GM18519 (cell line): ENCODE measurements at regions not wholly inside any gene's neighbourhood (a gene's known extent, or its start where the extent isn't known, plus 50 kb on each side); places are given as distances from the start of the nearest gene placed in this dataset.
"Not testable (repeated sequence)": the region's sequence is repeated elsewhere in the genome, so short reads cannot be mapped to it uniquely, and the experiment has no call there.

Source experiments
- ATAC-seq: cut with Tn5 transposase; IDR thresholded peaks from one replicate; pipeline ENCODE4 v1.9.1; 2021; ENCODE audit warnings: mild to moderate bottlenecking, moderate library complexity; ENCODE audit not compliant: unreplicated experiment, low FRiP score

DNA sequence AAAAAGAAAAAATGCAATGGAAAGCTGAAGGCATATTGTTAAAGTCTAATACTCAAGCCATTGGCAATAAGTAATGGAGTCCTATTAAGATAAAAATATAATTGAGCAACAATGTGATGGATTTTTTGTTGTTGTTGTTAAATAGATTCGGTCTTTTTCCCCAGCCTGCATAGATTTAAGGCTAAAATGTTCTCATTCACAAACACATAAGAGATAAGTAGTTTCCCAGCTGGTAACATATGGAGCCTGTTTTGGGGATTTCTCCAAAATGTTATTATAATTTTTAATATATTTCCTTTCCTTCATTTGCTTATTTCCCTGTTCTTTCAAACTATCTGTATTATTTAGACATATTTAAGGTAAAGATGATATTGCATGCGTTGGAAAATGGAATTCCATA, 1149.1 kb upstream of the PRR20A start:
- ATAC-seq, result no peak

DNA sequence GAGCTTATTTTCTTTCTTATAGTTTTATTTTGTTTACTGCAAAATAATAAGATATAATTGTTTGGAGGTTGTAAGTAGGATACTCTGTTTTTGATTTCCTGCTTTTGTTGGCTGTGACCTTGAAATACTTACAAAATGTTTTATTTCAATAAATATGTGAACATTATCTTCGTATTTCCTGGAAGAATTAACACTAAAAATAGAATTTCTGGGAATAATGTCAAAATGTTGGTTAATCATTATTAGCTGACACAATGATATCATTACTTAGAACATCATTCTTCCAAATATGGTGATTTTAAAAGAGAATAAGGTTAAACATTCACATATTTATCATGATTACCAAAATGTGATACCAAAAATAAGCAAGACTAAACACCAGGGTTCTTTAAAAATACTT, 1148.6 kb upstream of the PRR20A start:
- no peak for ATAC-seq

DNA sequence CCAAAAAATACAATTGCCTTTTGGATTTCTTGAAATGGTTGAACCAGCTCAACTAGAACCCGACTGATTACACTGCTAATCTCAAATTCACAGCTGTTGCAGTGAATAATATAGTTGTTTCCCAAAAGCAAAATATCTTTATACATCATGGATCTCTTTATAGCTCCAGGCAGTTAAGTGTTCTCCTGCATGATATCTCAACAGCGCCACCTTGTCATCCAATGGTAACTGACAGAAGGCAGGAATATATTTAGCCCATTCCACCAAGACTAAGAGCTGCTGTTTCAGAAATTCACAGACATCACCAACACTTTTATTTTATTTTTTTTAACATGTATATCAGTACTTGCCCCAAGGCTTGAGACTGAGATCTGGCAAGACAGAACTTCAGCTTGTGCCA, 1141.0 kb upstream of the PRR20A start:
- ATAC-seq, result no peak

DNA sequence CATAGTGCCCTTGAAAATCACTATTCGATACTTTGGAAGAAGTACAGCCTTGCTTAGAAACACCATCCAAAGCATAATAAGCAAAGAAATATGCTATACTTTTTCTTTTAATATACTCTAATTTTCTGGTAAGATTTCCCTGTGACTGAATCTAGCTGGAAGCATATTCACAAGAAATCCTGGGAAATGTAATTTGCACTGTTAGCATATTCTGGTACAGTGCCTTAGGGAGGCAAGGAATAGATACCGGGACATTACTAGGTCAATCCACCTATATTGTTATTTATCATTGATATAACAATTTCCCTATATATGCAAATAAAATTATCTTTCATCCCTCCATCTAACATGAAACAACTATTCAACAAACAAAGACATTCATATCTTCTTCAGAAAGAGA, 1131.3 kb upstream of the PRR20A start:
- no peak for ATAC-seq

DNA sequence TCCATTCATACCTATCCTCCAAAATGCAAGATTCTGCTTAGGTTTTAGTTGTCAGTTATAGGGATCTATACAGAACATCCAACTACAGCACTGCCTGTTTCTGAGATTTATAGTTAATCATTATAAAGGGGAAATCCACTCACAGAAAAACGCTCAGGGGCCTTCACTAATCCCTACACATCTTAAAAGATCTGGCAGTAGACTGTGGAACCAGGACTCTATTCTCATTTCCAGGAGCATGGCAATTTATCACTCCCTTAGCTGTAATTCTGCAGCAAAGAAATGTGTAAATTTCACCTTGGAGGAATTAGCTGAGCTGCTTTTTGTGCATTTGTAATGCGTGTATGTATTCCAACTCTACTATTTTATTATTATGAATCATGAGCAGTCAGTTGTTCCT, 1128.1 kb upstream of the PRR20A start:
- no peak for ATAC-seq

DNA sequence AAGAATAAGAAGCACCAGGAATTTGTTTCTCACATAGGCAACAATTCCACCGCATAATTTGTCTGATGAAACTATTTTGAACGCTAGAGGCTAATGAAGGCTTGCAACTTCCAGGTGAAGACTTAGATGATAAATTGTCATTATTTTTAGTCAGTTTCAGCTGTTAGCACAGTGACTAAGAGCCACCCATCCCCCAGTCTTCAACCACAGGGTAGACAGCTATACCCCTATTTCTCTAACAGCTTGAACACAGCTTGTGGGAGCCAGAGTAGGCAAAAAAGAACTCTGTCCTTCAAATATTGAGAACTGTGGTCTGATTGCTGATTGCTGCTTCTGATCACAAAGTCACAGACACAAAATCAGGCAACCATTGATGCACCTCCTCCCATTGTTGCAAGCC, 1124.8 kb upstream of the PRR20A start:
- no peak for ATAC-seq

DNA sequence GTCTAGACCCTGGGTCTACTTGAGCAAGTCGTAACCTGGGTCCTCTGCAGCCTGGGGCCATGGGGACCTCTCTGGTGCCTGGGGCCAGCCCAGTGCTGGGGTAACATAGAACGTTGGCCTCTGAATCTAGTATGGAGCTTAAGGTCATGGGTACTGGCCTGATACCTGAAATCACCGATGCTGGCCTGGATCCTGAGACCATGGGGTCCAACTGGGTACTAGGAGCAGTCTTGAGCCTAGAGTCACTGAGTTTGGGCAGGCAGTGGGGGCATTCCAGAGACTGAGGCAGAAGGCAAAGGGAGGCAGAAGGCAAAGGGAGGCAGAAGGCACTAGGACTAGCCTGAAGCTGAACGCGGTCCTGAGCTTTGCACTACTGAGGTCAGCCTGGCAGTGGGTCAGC, 1121.1 kb upstream of the PRR20A start:
- no peak for ATAC-seq

DNA sequence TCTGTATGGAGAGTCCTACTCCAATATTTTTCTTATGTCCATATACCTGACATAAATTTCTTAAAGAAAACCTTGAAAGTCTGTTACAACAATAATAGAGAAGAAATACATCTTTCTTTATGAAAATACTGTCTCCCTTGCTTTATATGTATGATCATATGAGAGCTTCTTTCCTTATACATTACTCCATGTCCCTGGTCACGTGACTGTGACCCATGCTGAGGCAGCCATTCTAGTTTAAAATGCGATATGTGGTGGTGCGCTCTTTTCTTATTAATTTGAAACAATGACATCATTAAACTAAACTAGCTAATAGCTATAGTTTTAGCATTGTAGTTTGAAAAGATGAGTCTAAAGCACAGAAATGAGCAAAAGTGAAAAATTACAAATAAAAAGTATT, 1120.3 kb upstream of the PRR20A start:
- no peak for ATAC-seq

DNA sequence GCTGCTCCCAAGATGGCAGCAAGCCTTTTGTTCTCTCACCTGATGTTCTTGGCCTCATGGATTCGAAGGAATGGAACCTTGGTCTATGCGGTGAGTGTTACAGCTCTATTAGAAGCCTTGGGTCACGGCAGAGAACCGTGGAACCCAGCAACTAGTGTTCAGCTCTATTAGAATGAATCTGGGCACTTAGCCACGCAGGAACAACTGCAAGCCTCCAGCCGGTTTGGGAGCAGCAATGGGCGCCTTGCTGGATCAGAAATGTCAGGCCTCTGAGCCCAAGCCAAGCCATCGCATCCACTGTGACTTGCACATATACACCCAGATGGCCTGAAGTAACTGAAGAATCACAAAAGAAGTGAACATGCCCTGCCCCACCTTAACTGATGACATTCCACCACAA, 1100.7 kb upstream of the PRR20A start:
- ATAC-seq, result no peak

DNA sequence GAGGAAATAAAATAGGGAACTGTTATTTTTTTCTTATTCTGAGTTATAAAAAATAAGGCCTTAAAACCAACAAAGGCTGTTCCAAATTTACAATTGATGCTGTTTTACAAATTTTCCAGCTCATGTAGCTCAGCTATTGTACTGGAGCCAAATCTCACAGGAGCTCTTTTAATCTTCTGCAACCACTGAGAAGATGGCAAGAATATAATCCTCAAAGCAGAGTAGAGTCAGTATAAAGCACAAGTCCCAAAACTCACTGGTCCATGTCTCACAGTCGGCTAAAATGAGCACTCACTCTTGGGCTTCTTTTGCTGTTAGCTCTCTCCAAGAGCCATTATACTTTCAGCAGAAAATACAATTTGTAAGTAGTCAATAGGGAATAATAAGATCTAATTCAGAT, 1074.4 kb upstream of the PRR20A start:
- no peak for ATAC-seq

DNA sequence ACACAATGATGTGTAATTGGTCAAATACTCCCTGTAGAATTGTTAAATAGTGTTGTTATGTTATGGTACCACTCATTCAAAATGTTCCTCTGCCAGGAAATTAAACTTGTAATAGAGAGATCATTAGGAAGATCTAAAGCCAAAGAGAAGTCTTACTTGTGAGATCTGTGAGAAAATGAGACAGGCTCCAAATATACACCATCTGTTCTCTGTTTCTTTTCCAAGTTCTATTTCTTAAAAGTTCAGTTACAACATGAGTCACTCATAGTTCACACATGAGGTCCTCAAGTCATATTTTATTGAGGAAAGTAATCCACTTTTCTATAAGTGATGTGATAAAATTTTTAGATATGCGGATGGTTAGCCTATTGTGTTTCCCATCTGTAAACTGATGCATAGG, 1038.1 kb upstream of the PRR20A start:
- ATAC-seq, result no peak

DNA sequence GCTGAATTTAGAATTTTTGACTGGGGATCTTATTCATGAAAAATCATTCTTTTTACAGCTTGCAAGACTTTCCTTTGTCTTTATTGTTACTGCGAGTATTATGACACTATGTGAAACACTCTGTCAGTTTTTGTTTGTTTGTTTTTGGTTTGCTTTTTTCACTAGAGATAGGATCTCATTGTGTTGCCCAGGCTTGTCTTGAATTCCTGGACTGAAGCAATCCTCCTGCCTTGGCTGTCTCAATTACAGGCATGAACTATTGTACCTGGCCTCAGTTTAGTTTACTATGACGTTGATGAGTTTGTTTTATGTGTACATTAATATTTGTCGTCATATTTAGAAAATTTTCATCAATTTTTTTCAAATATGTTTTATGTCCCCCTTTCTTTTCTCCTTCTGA, 1030.0 kb upstream of the PRR20A start:
- ATAC-seq, result no peak

DNA sequence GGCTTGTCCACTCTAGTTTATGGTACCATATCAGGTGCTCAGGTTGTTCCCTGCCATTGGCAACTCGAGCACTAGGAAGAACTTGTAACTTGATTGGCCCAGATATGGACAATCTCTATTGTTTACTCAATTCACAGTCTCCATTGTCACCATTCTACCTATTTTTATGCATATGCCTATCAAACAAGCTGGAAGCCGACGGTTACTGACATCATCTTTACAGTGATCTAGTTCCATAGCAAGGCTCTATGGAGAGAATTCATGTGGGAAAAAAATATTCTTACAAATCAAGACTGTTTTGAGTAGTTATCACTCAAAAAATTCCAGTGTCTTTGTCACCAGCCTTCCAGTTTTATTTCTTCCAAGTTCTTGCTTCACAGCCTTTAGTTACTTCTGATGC, 1006.2 kb upstream of the PRR20A start:
- no peak for ATAC-seq

DNA sequence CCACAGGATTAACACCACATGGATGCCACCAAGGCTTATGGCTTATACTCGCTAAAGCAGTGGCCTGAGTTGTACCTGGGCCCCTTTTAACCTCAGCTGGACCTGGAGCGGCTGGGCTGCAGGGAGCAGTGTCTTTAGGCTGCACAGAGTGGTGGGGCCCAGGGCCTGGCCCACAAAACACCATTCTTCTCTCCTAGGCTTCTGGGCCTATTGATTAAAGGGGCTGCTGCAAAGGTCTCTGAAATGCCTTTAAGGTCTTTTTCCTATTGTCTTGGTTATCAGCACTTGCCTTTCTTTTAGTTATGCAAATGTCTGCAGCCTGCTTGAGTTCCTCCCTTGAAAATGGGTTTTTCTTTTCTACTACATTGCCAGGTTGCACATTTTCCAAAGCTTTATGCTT, 973.9 kb upstream of the PRR20A start:
- no peak for ATAC-seq

DNA sequence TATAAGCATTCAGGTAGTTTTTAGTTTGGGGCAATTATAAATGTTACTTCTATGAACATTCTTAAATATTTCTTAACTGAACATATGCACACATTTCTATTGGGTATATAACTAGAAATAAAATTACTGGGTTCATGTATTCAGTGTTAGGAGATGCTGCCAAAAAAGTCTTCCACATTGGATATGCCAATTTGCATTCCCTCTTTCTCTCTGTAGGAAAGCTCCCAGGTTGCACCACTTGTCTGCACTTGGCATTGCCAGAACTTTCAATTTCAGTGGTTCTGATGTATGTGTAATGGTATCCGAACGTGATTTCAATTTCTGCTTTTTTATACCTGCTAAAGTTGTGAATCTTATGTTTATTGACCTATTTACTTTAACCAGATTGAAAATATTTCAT, 972.1 kb upstream of the PRR20A start:
- no peak for ATAC-seq

DNA sequence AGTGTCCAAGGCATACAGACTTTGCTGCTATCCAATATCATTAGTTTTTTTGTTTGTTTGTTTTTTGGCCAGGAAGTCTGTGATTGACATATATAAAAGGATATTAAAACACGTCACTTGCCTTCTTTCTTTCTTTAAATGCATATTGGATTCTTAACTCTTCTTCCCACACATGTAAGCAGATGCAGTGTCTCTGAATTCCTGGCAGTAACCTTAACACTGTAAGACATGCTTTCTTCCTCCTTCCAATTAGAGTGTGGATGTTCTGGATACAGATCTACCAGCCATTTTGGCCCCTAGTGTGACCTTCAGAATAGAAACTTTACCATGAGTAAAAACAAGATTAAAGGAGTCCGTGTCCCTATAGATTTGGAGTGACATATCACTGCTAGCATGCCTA, 967.4 kb upstream of the PRR20A start:
- ATAC-seq, result no peak

DNA sequence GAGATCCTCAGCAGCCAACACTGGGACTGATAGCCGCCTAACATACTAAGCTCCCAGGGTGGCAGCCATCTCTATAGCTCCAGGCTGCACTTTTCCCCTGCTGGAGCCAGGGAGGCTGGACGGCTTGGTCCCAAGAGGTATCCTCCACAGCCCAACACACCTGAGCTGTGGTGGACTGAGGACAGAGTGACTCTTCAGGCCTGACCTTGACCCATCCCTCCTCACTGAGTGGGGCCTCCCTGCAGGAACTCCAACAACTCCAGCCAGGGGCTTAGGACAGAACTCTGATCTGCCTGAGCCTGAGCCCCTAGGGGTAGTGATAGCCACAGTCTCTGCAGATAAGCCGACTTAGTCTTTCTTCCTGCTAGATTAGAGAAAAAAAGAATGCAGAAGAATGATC, 958.1 kb upstream of the PRR20A start:
- no peak for ATAC-seq

DNA sequence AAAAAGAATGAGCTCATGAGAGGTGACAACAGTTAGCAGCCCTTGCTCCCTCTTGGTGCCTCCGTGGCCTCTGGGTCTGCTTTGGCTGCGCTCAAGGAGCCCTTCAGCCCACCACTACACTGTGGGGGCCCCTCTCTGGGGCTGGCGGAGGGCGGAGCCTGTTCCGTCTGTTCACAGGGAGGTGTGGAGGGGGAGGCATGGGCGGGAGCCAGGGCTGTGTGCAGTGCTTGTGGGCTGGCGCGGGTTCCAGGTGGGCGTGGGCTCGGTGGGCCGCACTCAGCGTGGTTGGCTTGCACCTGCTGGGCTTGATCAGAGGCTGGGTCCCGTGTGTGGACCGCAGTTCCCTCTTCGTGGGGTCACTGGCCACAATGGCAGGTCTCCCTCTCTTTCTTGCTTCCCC, 953.4 kb upstream of the PRR20A start:
- no peak for ATAC-seq

DNA sequence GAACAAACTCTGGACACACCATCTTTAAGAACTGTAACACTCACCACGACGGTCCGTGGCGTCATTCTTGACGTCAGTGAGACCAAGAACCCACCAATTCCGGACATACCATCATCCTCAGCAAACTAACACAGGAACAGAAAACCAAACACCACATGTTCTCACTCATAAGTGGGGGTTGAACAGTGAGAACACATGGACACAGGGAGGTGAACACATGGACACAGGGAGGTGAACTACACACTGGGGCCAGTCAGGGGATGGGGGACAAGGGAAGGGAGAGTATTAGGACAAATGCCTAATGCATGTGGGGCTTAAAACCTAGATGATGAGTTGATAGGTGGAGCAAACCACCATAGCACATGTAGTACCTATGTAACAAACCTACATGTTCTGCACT, 952.1 kb upstream of the PRR20A start:
- not testable (repeated sequence) for ATAC-seq

DNA sequence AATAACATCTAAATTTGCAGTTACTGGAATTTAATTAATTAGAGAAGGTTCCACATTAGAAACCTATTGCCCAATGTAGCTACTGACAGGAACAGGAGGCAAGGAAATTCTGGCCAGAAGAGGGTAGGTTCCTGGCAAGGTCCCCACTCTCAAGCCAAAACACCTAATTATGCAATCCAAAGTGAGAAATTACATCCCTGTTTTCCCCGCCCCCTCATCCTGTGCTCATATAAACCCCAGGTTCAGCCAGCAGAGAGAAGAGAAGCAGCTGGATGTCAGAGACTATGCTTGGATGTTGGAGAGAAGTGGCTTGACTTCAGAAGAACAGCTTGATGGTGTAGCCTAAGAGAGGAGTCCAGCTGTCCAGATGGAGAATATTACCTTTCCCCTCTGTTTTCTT, 951.3 kb upstream of the PRR20A start:
- no peak for ATAC-seq

DNA sequence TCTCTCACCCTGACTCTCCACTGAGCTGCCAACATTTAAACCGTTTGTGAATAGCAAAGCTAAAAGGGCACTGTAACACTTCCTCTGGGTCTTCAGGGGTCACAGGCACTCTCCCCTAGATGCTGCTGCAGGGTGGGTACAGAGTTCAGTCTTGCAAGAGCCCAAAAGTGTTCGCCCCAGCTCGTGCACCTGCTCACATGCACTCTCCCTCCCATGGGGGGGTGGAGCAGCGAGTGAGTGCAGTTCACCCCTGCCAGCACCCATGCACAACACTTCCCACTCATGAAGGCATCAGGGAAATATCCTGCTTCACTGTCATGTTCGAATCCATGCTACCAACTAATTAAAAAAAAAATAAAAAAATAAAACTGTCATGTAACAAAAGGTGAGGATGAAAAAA, 950.7 kb upstream of the PRR20A start:
- ATAC-seq, result no peak

DNA sequence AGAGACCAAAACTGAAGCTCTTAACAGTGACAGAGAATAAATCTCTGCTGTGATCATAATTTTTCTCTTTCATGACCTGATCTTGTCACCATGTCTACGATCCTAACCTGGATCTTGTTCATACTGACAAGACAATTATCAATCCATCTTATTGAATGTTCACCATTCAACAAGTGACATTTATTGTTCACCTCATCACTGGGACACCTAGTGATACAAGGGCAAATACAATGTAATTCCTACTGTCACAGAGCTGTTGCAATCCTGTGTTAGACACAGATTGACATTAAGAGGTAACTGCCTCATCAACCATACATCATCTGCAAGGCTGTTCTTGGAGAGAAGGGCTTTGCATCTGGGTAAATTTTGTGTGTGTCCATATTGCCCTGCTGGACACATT, 942.4 kb upstream of the PRR20A start:
- ATAC-seq, result no peak

DNA sequence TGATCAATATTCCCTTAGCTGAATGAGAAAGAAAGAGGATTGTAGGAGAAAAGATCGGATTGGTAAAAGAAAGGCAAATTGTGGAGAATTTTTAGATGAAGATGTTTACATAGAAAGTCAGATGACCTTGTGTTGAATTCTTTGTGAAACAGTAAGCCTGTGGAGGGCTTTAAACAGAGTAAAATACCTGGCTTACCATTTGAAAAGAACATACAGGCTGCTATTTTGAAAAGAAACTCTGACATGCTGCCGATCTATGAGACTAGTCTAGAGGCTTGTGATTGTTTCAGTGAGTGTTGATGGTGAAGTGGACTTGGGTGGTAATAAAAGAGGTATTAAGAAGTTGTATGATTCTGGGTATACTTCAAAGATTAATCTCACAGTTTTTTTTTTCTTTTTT, 938.9 kb upstream of the PRR20A start:
- ATAC-seq, result no peak

DNA sequence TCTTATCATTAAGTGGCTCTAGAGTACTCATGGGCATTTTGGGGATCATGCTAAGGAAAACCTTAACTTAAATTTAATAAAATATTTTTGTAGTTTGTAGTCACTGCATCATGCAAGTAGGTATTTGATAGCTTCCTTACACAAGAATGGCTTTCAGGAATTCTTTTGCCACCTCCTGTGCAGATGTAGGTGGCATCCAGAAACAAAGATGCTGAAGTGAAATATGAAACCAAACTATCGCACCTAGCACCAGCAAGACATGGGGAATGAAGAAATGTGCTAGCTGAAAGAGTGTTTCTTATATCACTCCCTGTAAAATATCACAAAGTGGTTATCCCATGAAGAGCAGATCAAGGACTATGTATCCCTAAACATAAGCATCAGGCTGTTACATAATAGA, 924.5 kb upstream of the PRR20A start:
- ATAC-seq, result no peak
